ENCODE measurements at regions not wholly inside any gene's neighbourhood (a gene's known extent, or its start where the extent isn't known, plus 50 kb on each side); places are given as distances from the start of the nearest gene placed in this dataset.

GRCh38 chr12:19065223-19065622 is 64.3 kb upstream of the PLEKHA5 start:
- TF ChIP-seq CEBPB (IDR thresholded peaks at IDR 0.05; ENCODE audit: low read depth, low read length) (no peak), SMC3 (IDR thresholded peaks at IDR 0.05; ENCODE audit: low read depth, low read length) (no peak), MAZ (IDR thresholded peaks at IDR 0.05; ENCODE audit: borderline replicate concordance, low read depth, low read length) (no peak), POLR2A (IDR thresholded peaks at IDR 0.05; ENCODE audit: low read depth, low read length) (no peak), MXI1 (IDR thresholded peaks at IDR 0.05; ENCODE audit: borderline replicate concordance, low read depth, low read length) (no peak)
- TF ChIP-seq, protein P1, sequence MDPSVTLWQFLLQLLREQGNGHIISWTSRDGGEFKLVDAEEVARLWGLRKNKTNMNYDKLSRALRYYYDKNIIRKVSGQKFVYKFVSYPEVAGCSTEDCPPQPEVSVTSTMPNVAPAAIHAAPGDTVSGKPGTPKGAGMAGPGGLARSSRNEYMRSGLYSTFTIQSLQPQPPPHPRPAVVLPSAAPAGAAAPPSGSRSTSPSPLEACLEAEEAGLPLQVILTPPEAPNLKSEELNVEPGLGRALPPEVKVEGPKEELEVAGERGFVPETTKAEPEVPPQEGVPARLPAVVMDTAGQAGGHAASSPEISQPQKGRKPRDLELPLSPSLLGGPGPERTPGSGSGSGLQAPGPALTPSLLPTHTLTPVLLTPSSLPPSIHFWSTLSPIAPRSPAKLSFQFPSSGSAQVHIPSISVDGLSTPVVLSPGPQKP (IDR thresholded peaks at IDR 0.05; ENCODE audit: borderline replicate concordance, low read depth, low read length), result no peak

All from IMR-90 (cell line).